Urothelium cell line (cell line): ENCODE measurements at regions not wholly inside any gene's neighbourhood (a gene's known extent, or its start where the extent isn't known, plus 50 kb on each side); places are given as distances from the start of the nearest gene placed in this dataset.
A peak's percentile ranks its signal among the peaks of the same experiment; 100 is the strongest.

Experiments used
- DNase-seq: peaks from one replicate; pipeline ENCODE4 v3.0.0; 2011; ENCODE audit warnings: low spot score, mixed read lengths
- FAIRE-seq: peaks from 2 replicates; lab custom pipeline; 2011; peaks lifted over from hg19 to GRCh38; lab: Jason Lieb, UNC

DNA sequence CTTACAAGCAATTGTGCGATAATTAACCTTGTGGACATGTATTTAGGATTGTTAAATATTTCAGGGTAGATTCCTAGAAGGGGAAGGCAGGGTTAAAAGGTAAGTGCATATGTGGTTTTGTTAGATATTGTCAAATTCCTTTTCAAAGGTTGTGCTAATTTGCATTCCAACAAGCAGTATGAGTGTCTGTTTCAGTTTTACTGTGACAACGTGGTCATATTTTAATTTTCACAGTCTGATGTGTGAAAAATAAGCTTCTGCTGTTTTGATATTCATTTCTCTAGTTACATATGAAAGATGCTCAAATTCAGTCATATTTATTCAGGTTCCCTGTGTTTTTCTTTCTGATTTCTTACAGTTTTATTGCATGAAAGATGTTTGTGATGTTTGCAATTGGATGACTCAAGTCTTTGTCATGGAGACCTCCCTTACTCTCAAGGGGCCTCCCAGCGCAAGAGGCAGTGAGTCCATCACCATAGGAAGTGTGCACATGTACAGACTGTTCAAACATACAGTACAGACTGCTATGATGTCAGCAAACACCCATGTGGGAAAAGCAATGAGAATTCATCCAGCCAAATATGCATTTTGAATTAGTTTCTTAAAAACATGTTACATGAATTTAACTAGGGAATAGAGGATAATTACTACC, 310.8 kb downstream of the GALR1 start:
- FAIRE-seq (no peak), DNase-seq (peak; percentile 20)

DNA sequence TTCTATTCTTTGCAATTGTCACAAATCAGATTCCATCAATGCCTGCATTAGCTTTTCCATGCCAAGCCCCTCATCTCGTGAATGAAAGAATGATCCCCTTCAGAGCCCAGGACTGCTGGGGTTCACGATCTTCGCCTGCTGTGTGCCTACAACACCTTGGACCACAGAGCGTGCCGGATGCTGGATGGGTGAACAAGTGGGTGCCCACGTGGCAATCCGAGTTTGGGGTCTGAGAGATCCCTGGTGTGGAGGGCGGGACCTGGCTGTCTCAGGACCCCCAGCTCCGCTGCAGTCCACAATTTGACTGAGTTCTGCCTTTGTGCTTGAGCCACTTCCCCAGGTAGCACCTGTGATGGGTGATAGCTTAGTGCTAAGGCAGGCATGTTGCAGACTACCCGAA, 317.0 kb downstream of the GALR1 start:
- no peak for FAIRE-seq
- no peak for DNase-seq

DNA sequence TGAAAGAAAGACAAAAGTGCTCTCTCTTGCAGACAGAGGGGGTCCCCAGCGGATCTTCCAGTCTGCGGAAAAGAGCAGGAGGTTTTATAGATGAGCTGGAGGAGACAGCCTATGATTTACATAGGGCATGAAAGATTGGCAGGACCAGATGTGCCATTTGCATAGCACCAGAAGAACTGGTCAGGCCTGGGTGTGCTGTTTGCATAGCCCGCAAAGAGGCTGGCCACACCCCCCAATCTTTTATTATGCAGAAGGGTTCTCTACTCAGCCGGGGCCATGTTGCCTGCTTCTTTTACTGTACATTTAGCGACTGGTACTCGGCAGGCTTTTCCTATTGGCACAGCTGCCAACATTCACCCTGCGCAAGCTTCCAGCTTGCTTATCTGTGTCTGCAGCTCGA, 317.6 kb downstream of the GALR1 start:
- no peak for FAIRE-seq
- no peak for DNase-seq

DNA sequence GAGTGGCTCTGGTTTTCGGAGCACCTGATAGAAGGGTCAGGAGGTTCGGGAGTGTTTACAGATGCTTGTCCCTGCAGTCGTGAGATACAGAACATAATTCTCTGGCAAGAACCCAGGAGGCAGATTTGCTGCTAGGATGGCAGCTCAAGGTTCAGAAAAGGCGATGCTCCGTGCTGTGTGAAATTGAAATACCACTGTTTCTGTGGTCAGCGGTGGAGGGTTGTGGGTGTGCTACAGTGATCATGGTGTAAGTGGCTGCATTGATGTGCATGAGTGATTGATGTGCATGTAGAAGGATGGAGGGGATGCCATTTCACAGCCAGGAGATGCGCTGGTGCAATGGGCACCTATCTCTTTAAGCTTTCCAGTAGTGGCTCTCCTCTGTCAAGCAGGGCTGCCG, 322.1 kb downstream of the GALR1 start:
- DNase-seq, result no peak
- no peak for FAIRE-seq

DNA sequence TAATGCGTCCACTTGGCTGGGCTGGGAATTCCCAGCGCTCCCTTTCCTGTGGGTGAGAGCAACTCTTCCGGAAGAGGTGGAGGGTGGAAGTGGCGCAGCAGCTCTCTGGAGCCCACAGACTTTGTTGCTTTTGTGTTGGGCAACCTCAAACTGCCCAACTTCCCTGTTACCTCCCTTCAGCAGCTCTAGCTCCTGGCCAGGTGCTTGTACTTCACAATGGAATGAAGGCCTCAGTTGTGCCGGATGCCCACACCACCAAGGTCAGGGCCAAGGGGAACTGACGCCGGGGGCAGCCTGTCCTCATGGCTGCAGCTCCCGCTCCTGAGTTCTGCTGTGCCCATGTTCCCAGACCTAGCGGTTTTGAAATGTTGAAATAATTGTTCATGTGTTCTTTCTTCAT, 322.9 kb downstream of the GALR1 start:
- no peak for FAIRE-seq
- no peak for DNase-seq

DNA sequence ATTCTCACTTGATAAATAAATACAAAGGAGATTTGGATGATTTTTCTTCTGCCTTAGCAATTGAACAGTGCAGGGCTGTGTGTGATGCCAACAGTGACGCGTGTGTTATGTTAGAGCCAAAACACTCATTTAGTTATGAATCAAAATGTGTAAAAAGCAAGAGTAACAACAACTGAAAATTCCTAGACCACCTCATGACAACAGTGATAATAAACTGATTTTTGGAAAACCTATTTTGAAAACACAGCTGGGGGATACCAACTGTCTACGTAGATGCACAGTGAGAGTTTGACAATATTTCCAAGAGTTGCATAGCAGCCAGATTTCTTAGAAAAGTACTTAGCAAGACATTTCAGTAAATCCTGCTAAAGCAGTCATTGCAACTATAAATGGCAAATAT, 323.9 kb downstream of the GALR1 start:
- DNase-seq, result no peak
- FAIRE-seq, result no peak

DNA sequence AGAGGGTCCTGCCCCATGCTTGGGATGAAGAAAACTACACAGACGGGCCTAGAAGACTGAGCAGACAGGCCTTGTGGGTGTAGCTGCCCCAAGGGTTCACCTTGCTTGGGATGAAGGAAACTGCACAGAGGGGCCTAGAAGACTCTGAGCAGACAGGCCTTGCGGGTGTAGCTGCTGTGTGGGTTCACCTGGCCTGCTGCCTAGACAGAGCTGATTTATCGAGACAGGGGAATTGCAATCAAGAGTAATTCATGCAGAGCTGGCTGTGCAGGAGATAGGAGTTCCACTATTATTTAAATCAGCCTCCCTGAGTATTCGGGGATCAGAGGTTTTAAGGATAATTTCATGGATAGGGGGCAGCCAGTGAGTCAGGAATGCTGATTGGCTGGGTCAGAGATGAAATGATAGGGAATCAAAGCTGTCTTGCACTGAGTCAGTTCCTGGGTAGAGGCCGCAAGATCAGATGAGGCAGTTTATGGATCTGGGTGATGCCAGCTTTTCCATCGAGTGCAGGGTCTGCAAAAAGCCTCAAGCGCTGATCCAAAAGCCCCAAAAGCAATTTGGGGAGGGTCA, 341.4 kb downstream of the GALR1 start:
- no peak for DNase-seq
- no peak for FAIRE-seq

DNA sequence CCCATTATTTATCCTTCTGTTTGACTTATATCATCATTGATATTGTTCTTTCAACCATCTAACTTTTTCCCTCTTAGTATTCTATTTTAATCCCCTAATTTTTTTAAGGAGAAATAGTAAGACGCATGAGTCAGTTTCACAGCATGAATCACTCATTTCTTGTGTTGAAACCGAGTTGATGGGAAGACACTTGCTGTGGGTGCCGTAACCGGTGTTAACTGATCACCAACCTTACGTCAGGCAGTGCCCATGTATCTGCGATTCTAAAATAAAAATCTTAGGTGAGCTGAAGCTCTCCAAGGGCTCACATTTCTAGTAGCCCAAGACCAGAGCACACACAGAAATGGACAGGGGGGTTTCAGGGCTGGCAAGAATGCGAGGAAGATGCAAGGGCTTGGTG, 348.1 kb downstream of the GALR1 start:
- FAIRE-seq (no peak), DNase-seq (no peak)

DNA sequence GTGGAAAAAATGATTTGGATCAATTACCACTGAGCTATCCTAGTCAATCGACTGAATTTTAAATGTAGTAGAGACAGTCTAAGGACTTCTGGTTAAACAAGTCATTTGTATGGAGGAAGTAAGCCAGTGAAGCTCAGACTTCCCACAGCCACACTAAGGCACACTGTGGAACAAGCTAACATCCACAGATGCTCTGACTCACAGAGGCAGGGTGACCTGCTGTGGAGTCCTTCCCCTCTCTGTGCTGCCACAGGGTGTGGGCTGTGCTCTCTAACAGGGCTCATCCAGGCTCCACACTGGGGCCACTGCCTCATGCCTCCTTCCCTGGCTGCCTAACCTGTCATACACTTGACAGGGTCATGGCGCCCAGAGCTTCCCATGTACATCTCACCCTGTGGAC, 351.0 kb downstream of the GALR1 start:
- no peak for FAIRE-seq
- DNase-seq, result no peak

DNA sequence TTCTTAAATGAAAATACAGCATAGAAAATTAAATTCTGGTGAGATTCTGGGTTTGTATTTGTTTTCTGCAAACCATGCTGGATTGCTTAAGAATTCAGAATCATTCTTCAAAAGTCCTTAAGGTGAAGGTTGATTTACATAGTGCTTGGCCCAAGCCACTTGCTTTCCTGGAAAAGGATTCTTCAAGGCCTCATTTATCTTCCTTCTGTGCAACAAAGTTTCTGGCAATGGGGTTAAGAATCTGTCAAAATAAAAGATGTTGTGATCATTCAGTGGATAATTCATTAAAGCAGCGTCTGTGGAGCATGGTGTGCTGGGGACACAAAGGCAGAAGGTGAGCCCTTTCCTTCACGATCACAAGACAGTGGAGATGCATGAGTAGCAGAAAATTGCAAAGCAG, 351.9 kb downstream of the GALR1 start:
- FAIRE-seq (no peak), DNase-seq (no peak)

DNA sequence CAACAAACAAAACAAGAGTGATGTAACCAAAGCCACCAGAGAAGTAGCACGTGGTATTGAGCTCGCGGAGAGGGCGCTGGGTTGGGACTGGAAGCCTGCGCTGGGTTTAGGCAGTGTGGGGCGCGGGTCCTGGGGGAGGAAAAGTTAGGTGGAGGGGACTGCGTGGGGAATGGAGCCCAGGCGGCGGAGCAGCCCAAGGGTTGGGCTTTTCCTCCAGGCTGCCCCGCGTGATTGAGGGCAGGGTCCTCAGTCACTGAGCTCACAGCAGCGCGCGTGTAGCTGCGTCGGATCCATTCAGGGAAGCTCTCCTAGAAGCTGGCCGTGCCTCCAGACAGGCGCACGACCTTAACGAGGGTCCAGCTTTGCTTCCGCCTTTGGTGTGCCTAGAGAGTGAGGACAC, 357.4 kb downstream of the GALR1 start:
- FAIRE-seq, result no peak
- no peak for DNase-seq

DNA sequence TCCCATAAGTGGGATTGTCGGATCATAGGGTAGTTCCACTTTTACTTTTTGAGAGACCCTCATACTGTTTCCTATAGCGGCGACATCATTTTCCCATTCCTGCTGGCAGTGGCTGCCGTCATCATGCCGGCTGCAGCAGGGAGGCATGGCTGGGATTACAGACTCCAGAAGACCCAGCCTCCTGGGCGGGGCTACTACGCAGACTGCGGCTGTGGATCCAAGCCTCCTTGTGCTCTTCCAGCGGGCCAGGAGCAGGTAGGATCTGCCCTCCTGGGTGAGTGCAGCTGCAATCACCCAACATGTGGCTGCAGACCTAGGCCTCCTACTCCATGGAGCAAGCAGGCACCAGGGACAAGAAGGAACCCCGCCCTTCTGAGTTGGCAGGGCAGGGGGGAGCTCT, 359.2 kb downstream of the GALR1 start:
- FAIRE-seq, result no peak

DNA sequence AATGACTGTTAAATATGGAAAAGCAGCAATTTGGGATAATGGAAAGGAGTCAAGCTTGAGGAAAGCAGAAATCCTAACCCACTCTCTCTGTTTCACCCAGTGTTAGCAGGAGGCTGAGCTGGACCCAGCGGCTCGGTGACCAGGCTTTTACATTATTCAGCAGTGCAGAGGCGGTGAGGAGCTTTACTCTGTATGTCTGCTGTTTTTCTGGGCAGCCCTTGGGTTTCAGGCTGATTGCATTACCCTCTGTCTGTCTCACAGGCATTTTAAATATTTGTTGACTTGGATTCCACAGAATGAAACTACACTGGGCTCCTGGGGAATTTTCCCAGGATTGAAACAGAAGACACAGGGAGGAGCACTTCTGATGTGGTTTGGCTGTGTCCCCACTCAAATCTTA, 368.0 kb downstream of the GALR1 start:
- no peak for FAIRE-seq
- no peak for DNase-seq

More for the DNA sequence above, 359.2 kb downstream of the GALR1 start:
- DNase-seq, result no peak

DNA sequence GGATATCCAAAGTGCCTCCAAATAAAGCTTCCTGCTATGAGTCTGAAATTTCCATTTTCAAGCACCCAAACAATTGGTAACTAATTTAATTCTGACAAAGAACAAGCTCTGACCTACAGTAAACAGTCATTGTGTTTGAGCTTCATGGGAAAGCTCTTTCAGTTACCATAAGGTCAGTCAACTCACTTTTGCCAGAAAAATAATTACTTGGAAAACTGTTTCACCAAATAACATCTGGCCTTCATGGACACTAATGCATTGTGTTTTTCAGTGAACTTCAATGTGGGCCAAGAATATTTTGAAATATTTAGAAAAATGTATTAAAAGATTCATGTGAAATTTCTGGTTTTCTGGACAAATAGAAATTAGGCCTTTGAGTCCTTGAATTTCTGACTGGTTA, 369.9 kb downstream of the GALR1 start:
- FAIRE-seq (no peak), DNase-seq (no peak)

DNA sequence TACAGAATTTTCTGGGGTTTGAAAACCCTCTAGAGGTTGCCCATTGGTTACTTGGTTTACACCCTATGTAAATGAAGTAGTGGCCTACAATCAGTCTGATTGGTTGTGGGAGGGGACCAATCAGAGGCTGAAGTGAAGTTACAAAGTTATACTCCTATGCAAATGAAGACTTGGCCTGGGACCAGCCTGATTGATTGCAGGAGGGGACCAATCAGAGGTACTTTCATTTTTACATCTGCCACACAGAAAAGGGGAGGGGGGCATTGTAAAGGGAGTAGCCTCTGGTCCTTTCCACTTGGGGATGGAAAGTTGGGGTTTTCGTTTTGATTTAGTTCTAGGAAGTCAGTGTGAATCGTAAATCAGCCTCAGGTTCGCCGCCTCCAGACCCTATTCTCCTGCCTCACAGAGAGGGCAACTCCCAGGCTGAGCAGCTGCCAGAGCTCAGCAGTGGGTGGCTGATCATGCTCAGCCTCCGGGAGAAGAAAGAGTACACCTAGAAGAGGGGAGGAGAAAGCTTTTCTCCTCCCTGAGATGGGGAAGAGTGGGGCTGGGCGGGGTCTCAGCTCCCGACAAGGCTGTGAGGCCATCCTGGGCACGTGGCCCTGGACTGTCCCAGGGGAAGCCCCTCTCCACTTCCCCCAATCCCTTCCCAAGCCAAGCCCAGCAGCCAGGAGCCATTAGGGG, 372.5 kb downstream of the GALR1 start:
- no peak for FAIRE-seq
- no peak for DNase-seq

DNA sequence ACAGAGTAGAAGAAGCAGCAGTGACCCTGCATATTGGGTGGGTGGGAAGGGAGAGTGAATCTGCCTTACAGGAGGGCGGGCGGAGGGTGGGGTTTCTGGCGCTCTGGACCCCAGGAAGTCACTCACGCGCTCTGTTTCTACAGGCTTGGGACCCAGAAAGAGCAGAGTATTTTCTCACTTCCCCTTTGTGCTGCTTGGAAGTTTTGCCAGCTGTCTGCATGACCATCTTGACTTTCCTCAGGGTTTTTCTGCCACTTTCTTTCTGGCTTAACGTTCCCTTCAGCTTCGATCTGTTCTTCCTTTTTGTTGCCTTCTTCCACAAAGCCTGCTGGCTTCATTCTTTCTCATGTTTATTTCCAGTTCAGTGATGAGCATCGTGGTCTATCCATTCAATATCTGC, 383.1 kb downstream of the GALR1 start:
- DNase-seq, result no peak
- no peak for FAIRE-seq

DNA sequence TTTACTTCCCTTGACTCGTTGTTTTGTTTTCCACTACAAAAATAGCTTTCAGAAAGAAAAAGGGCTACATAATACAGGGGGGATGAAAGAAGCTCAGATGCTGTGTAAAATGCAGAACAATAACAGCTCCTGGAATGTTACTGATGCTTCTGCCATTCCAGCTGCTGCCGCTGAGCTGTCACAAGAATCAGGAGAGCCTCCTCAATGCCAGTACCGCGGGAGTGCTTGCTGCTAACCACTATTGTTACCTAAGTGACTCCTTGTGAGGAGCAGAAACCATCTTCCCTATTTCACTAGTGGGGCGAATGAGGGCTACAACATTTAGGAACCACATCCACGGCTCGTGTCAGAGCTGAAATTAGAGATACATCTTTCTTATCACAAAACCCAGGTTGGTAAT, 384.8 kb downstream of the GALR1 start:
- DNase-seq (no peak), FAIRE-seq (no peak)

DNA sequence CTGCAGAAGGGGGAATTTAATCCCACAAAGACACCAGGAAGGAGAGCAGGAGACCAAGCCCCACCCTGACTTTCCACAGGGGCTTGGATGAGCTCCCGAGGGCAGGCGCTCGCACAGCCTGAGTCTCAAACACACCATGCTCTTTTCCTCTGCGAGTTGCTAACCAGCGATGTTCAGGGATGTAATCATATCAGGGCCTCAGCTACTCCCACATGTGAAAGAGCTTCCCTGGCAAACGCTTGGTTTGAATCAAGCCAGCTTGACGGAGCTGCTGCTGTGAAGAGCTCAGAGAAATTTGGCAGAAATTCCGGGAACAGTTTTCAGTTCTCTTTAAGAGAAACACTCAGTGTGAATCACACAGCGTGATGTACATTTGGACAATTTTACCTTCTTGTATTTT, 385.8 kb downstream of the GALR1 start:
- DNase-seq (no peak), FAIRE-seq (no peak)

DNA sequence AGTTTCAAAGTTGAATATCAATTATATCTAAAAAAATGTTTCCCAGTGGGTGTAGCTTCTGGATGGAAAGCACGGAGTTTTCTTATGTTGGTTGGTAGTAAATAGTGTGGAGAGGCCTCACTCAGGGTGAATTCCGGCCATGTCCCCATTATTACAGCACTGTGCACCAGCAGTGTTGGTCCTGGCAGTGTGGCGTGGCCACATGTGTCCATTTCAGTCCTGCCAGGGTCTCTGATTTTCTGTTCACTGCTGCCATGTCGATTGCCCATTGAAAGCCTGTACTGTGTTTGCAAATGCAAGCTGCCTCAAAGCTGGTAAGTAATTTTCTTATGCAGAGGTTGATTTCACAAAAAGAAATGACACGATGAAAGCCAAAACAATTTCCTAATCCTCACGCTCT, 386.2 kb downstream of the GALR1 start:
- no peak for FAIRE-seq
- no peak for DNase-seq

DNA sequence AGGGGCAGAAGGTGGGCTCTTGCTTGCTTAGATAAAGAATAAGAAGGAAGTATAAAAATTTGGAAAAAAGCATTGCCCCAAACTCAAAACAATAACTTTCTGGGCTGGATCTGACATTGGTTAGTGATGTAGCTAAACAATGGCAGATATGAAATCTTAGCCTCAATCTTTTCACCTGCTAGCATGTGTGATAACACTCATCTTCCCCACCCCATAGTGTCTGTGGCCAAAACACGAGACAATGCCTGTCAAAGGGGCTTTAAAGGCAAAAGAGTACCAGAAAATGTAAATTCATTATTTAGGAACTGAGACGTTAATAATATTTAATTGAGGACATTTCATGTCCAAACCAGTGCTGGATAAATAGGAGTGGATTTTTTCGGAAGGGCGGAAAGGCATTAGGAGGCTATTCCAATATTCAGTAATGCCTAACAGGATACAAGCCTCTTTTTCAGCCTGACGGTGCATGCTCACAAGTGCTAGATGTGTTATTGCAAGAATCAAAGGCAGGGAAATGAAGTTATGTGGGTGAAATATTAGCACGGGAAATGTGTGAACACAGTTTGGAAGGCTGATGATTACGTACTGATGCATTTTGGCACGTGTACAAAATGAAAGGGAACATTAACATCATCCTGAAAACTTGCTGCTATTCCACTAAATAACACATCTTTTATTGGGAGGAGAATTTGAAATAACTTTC, 395.7 kb downstream of the GALR1 start:
- FAIRE-seq (no peak), DNase-seq (no peak)

DNA sequence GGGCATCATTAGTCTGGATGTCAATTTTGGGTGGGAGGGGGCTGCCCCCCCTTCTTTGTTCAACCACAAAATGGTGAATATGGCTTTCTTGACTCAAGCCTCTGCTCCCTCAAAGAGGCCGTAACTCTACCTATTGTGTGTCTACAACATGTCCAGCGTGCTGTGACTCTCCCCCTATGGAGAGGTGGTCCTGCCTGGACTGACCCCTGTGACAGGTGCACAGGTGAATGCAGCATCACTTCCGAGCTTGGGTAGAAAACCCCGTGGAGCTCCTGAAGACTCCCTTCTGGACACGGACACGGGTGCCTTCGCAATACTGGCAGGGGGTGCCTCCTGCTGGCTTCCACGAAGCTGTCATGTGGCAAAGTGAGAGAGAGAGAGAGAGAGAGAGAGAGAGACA, 397.8 kb downstream of the GALR1 start:
- FAIRE-seq (no peak), DNase-seq (no peak)

DNA sequence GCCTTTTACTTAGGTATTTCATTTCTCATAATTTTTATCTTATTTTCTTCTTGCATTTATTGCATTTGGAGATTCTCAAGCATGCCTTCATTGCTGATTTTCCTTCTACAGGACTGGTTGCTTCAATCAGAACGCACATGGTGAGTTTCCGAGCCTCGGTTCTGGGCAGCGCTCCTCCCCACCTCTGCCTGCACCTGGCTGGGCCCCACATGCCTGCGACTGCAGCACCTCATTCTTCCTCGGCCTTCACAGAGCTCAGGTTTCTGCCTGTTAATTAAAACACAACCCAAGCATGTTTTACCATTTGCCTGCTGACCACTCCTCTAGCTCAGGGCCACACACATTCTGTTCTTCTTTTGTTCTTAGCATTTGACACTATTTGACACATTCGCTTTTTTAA, 398.8 kb downstream of the GALR1 start:
- FAIRE-seq, result no peak
- no peak for DNase-seq
